ENCODE measurements at regions not wholly inside any gene's neighbourhood (a gene's known extent, or its start where the extent isn't known, plus 50 kb on each side); places are given as distances from the start of the nearest gene placed in this dataset.

DNA sequence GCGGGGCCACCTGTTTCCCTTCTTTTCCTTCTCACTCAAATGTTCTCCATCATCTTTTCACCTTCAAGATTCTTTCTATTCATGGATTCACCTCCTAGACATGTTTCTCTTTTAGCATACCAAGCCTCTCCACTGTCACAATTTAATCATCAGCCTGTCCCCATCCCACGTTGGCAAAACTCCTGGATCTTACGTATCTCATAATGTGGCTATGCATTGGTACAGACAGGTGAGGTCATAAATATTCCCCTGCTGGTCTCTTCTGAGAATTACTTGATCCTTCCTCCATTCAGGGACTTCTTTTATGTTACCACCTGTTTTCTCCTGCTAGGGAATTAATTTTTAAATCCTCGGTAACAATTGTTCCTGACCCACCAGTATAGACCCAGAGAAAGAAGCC lies 262.6 kb upstream of the NEBL start:
- no peaks in the 10 kb centered on the region for H3K9me3 Mint-ChIP-seq
- H3K27ac Mint-ChIP-seq = no peak overlapping the region
- H3K36me3 Mint-ChIP-seq (ENCODE audit: low read depth) = no peaks in the 10 kb centered on the region
- no peak for DNase-seq
- no peak overlapping the region for H3K4me3 Mint-ChIP-seq
- TF ChIP-seq, protein P1, sequence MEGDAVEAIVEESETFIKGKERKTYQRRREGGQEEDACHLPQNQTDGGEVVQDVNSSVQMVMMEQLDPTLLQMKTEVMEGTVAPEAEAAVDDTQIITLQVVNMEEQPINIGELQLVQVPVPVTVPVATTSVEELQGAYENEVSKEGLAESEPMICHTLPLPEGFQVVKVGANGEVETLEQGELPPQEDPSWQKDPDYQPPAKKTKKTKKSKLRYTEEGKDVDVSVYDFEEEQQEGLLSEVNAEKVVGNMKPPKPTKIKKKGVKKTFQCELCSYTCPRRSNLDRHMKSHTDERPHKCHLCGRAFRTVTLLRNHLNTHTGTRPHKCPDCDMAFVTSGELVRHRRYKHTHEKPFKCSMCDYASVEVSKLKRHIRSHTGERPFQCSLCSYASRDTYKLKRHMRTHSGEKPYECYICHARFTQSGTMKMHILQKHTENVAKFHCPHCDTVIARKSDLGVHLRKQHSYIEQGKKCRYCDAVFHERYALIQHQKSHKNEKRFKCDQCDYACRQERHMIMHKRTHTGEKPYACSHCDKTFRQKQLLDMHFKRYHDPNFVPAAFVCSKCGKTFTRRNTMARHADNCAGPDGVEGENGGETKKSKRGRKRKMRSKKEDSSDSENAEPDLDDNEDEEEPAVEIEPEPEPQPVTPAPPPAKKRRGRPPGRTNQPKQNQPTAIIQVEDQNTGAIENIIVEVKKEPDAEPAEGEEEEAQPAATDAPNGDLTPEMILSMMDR (IDR thresholded peaks at IDR 0.05) = no peak
- no peaks in the 10 kb centered on the region for H3K4me1 Mint-ChIP-seq (ENCODE audit: low read depth)
- H3K27me3 Mint-ChIP-seq (ENCODE audit: insufficient read depth) = no peaks in the 10 kb centered on the region; the same call in none of the 2 replicates

- no peak overlapping the region for H3K27ac Mint-ChIP-seq
- no peaks in the 10 kb centered on the region for H3K4me1 Mint-ChIP-seq (ENCODE audit: low read depth)
- H3K9me3 Mint-ChIP-seq = no peaks in the 10 kb centered on the region
- no peak overlapping the region for H3K4me3 Mint-ChIP-seq
- H3K27me3 Mint-ChIP-seq (ENCODE audit: insufficient read depth) = no peaks in the 10 kb centered on the region; the same call in none of the 2 replicates
- no peak for DNase-seq
- TF ChIP-seq, protein P1 (IDR thresholded peaks at IDR 0.05) = no peak
- no peaks in the 10 kb centered on the region for H3K36me3 Mint-ChIP-seq (ENCODE audit: low read depth)
Measured at GRCh38 chr10:21158301-21158700, 261.2 kb upstream of the NEBL start.

DNA sequence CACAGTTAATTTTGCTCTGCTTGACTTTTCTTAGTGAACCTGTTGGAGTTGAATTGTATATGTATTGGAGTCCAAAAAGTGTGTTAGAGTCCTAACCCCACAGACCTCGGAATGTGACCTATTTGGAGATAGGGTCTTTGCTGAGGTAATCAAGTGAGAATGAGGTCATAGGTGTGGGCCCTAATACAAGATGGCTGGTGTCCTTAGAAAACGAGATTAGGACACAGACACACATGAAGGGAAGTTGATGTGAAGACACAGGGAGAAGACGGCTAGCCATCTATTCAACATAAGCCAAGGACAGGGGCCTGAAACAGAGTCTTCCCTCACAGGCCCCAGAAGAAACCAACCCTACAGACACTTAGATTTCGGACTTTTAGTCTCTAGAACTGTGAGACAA lies 260.6 kb upstream of the NEBL start:
- Mint-ChIP-seq H3K36me3 (ENCODE audit: low read depth) (no peaks in the 10 kb centered on the region), H3K4me3 (no peak overlapping the region), H3K9me3 (no peaks in the 10 kb centered on the region), H3K27me3 (ENCODE audit: insufficient read depth) (no peaks in the 10 kb centered on the region; the same call in none of the 2 replicates), H3K27ac (no peak overlapping the region), H3K4me1 (ENCODE audit: low read depth) (no peaks in the 10 kb centered on the region)
- DNase-seq = no peak
- TF ChIP-seq, protein P1 (IDR thresholded peaks at IDR 0.05) = no peak

GRCh38 chr10:21150166-21150565 lies 253.1 kb upstream of the NEBL start:
- no peak for DNase-seq
- peaks cover 10% of the 10 kb centered on the region for H3K27me3 Mint-ChIP-seq (ENCODE audit: insufficient read depth)
- no peaks in the 10 kb centered on the region for H3K36me3 Mint-ChIP-seq (ENCODE audit: low read depth)
- H3K9me3 Mint-ChIP-seq = no peaks in the 10 kb centered on the region; the same call in 1 of the 2 replicates
- H3K4me3 Mint-ChIP-seq = no peak overlapping the region
- TF ChIP-seq, protein P1 (IDR thresholded peaks at IDR 0.05) = no peak
- H3K27ac Mint-ChIP-seq = no peak overlapping the region
- H3K4me1 Mint-ChIP-seq (ENCODE audit: low read depth) = no peaks in the 10 kb centered on the region

GRCh38 chr10:21146436-21146789 lies 249.3 kb upstream of the NEBL start:
- no peaks in the 10 kb centered on the region for H3K4me1 Mint-ChIP-seq (ENCODE audit: low read depth)
- H3K9me3 Mint-ChIP-seq = no peaks in the 10 kb centered on the region; the same call in 1 of the 2 replicates
- DNase-seq = no peak
- H3K27me3 Mint-ChIP-seq (ENCODE audit: insufficient read depth) = peaks cover 10% of the 10 kb centered on the region
- no peaks in the 10 kb centered on the region for H3K36me3 Mint-ChIP-seq (ENCODE audit: low read depth)
- H3K4me3 Mint-ChIP-seq = no peak overlapping the region
- H3K27ac Mint-ChIP-seq = no peak overlapping the region
- TF ChIP-seq, protein P1 (IDR thresholded peaks at IDR 0.05) = no peak

Measured in HFFc6 (cell line).